NCI-H2081 treated with DMSO at 0.1 percent for 48 hours (cell line): ENCODE measurements at regions not wholly inside any gene's neighbourhood (a gene's known extent, or its start where the extent isn't known, plus 50 kb on each side); places are given as distances from the start of the nearest gene placed in this dataset.
"Not testable (repeated sequence)": the region's sequence is repeated elsewhere in the genome, so short reads cannot be mapped to it uniquely, and the experiment has no call there.

ENCODE experiments used
- DNase-seq: peaks from one replicate; lab custom pipeline; 2025; lab: John Stamatoyannopoulos, UW

GRCh38 chr2:182477774-182478173 lies 50.9 kb upstream of the PDE1A start:
- DNase-seq = no peak

GRCh38 chr2:182481676-182482075 lies 54.8 kb upstream of the PDE1A start:
- no peak for DNase-seq

- no peak for DNase-seq
These were observed 55.7 kb upstream of the PDE1A start for GRCh38 chr2:182482511-182482910.

DNA sequence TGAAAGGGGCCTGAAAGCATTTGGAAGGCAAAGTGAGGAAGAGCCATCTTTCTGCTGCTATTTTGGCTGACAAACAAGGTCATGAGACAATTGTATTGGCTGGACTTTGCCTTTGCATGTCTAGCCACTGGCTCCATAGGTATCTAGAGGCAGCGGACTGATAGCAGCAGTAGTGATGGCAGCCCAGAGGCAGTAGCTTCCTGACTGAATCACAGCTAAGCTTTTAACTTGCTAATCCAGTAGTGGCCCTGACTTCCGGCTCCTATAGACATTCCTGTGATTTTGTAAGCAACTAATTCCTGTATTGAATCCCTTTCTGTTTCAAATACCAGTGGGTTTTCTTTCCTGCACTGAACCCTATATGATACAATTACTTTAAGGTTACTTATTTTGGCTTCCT lies 69.8 kb upstream of the PDE1A start:
- no peak for DNase-seq

GRCh38 chr2:182499706-182500470 lies 73.1 kb upstream of the PDE1A start:
- no peak for DNase-seq

DNA sequence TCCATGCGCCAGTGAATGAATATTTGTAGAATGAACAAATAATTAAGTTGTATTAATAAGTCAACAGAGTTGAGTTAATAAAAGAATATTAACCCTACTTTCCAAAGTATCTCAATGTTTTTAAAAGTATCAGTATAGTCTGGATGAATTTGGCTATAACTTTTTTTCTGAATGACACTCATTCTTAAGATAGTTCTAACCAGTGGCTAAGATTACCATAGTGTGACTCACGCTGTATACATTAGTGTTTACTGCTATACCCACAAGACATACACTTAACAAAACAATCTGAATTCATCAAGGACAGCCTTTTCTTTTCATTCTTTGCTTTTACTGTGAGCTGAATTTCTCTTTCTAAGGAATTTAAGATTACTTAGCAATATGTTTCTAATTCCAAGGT lies 77.0 kb upstream of the PDE1A start:
- no peak for DNase-seq

- no peak for DNase-seq
These were observed 78.1 kb upstream of the PDE1A start for GRCh38 chr2:182504903-182505302.

- DNase-seq = no peak
These were observed 79.8 kb upstream of the PDE1A start for GRCh38 chr2:182506606-182507005.

GRCh38 chr2:182508583-182508982 lies 81.7 kb upstream of the PDE1A start:
- DNase-seq = not testable (repeated sequence)

DNA sequence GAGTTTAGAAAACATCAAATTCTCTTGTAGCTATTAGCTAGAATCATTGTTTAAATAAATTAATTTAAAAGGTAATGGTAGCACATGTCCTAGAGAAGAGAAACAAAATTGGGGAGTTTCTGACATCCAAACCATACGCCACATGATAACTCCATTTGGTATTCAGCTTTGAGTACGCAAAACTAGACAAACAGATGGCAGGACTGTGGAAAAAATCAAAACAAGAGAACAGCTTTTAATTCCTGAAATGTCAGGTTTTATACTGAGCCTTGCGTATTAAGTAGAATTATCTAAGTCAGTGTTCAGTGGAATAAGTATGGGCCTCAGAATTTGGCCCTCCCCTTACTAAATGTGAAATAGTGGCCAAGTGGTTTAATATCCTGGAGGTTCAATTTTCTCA lies 82.4 kb upstream of the PDE1A start:
- no peak for DNase-seq

- no peak for DNase-seq
These were observed 94.9 kb upstream of the PDE1A start for GRCh38 chr2:182521453-182522404.

DNA sequence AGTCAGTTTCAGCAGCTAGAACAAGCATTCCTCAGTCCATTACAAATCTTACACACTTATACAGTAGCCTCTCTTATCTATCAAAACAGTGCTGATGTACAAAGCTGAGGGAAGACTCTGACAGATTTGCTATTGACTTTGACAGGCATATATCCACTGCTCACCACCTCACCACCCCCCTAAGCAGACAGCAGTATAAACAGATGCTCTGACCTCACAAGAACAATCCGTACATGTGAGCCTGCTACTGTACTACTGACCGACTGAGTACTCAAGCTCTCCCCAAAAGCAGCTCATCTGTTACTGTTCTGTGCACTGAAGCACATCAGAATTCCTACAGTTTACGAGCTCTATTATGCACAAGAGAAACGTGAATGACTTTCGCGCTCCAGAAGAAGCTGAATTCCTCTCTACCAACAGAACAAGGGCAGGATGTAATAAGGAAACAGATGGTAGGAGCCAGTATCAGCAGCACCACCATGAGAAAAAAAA lies 95.6 kb upstream of the PDE1A start:
- peak; percentile 75 for DNase-seq

DNA sequence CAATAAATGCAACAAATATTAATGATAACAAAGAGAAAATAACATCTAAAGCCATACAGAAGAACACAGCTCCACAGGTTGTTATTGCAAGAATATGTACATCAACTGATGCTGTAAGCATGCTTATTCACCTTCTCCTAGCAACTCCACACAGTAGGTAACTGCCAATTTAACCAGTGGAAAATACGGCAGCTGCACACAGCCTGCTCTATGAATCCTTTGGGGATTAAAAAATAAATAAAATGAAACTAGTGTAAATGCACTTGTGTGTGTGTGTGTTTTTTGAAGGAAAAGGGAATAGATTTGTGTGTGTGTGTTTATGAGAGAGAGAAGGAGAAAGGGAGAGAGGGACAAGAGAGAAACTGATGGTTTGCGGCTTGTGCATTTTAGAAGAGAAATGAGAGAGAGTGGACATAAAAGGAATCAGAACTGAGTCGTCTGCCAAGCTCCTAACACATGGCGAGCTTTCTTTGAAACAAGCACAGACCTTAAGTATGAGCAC lies 96.2 kb upstream of the PDE1A start:
- peak; percentile 76 for DNase-seq

- DNase-seq = no peak
These were observed 103.8 kb upstream of the PDE1A start for GRCh38 chr2:182530636-182531035.

DNA sequence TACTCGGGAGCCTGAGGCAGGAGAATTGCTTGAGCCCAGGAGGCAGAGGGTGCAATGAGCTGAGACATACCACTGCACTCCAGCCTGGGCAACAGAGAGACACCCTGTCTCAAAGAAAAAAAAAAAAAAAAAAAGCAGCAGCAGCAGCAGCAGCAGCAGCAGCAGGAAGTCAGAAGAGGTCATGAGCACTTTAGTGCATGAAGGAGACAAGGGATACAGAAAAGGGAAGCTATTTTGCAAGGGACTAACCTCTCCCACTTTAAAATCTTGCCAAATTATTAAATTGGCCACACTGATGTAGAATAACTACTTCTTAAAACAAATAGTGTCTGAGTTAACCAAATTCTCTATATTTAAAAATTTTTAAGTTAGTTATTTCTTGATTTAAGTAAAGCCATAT lies 113.4 kb upstream of the PDE1A start:
- DNase-seq = no peak

GRCh38 chr2:182541268-182541667 lies 114.4 kb upstream of the PDE1A start:
- no peak for DNase-seq

DNA sequence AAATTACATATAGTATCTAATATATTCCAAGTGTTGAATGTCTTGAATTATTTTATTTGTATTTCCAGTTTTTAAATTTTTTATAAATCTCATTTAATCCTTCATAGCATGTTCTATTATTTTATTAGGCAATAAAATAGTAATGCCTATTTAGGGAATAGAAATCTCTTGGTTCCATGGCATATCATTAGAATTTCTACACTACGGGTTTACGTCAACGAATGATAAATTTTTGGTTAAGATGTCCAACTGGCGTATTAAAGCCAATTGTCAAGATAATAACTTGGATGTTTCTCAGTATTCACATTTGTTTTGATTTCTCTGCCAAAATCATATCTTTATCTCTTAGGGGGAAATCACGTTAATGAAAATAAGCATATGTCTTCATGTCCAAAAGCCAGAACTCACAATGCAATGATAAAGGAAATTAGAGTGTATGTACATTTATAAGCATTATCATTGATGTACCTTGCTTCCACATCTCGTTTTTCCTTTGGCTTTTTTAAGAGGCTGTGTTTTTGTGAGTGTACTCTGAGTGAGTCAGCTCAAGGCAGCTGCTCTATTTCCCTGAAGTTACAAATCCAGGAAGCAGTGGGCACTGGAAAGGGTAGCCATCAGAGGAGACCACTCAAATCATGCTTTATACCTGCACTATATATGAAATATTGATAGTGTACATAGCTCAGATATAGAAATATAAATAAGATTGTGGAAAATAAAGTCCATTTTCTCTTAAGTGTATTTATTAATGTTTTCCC lies 115.8 kb upstream of the PDE1A start:
- DNase-seq = no peak

GRCh38 chr2:182543741-182544525 lies 117.1 kb upstream of the PDE1A start:
- no peak for DNase-seq

DNA sequence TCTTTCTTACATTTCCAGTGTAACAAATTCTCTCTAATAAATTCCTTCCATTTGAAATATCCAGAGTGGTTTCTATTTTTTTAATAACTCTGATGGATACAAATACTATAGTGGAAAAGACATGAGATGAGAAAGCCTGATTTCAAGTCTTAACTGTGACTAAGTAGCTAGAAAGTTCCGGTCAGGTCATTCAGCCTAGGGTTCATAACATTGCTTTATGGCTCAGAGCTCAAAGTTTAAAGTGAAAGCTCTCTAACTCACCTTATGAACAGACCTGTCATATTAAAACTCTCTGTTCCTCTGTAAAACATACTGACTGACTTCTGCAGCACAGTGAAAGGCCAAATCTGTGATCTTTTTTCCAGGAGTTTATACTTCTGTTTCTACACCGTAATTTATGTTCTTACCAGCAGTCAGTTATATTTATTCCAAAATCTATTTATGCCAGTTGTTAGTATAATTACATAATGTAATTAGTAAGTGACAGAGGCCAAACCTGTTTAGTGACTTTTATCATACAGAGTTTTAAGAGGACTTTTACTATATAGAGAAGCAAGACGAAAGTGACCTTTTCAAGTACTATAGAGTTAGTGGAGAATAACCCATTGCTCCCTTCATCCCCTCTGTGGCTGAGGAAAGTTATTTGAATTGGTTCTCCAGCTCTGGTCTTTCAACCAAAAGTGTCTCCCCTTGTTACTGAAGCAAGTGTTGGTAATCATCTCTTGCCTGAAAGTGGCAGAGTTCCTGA lies 118.8 kb upstream of the PDE1A start:
- DNase-seq = no peak
